Left ventricle myocardium superior (tissue), 1 donor: ENCODE measurements at regions not wholly inside any gene's neighbourhood (a gene's known extent, or its start where the extent isn't known, plus 50 kb on each side); places are given as distances from the start of the nearest gene placed in this dataset.
"Not testable (repeated sequence)": the region's sequence is repeated elsewhere in the genome, so short reads cannot be mapped to it uniquely, and the experiment has no call there.

Experiments
- ATAC-seq: fragments of 200-7000 bp; cut with Tn5 transposase; one replicate; pipeline ENCODE4 v1.9.1; 2020; ENCODE audit warnings: mild to moderate bottlenecking, moderate library complexity
- DNase-seq: peaks from one replicate; pipeline ENCODE4 v3.0.0-alpha.2; 2020
- intact Hi-C: fragments of 100-400 bp; cut with micrococcal nuclease; formaldehyde crosslinking; loops from one replicate; pipeline ENCODE4 v1.11.0; 2022
- donor health status: DM: no; HTN: yes; CAD: no; lungs with severe emphysema.

- DNase-seq (no peak), ATAC-seq (no peak)
- intact Hi-C loops: no loop called here
Observed at GRCh38 chr6:116982401-116982800, 105.4 kb downstream of the RFX6 start.

DNA sequence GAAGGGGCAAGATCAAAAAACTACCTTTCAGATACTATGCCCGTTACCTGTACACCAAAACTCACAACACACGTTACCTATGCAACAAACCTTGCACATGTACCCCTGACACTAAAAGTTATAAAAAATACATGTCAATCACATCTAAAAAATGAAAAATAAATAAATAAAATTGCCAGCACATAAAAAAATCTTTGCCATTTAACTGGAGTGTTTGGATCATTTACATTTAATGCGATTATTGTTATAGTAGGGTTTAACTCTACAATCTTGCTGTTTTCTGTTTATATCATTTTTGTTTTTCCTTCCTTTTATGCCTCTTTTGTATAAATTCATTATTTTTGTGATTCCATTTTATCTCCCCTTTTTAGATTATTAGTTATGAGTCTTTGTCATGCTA, 106.3 kb downstream of the RFX6 start:
- DNase-seq: no peak
- ATAC-seq: no peak
- intact Hi-C loops: no loop called here

DNA sequence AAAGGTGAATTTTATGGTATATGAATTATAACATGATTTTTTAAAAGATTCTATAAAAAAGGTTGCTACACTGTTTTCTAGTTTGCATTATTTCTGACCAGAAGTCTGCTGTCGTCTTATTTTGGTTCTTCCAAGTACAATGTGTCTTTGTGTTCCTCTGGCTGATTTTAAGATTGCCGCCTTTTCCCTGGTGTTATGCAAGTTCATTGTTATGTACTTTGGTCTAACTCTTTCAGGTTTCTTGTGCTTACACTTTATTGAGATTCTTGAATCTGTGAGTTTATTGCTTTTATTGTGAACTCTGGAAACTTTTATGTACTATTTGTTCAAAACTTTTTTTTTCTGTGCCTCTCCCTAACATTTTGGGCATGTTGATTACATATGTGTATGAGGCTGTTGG, 109.8 kb downstream of the RFX6 start:
- DNase-seq (no peak), ATAC-seq (no peak)
- intact Hi-C loops: no loop called here

DNA sequence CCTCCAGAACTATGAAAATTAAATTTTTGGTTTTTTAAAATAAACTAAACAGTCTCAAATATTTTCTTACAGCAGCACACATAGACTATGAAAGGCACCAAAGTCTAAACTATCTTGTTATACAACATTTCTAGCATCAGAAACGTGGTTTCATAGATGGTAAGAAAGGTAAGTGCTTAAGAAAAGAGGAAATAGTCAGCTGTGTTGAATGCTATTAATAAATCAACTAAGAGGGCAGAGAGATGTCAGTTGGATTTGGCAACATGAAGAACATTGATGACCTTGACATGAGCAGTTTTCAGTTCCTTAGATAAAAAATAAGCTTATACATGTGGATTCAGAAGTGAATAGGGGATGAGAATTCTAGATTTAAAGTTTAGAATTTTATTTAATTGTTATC, 113.6 kb downstream of the RFX6 start:
- DNase-seq (no peak), ATAC-seq (no peak)
- intact Hi-C loops: no loop called here

- intact Hi-C loops: no loop called here
- DNase-seq (no peak), ATAC-seq (no peak)
Observed at GRCh38 chr6:116992546-116992945, 115.5 kb downstream of the RFX6 start.

DNA sequence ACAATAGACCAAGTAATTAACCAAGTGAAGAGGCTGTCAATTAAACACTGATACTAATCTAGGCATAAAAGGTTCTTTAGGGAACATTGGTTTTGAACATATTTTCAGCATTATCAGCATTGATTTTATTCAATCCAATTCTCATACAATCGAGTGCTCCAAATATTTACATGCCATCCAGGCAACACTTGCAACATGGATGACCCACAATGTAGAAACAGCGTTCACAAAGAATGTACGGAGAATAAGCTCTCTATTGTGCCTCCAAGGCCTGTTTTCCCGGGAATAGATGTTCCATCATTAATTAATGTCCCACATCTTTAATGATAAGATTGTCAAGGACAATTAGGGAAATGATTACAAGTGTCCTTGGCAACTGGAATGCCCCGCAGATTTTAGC, 117.4 kb downstream of the RFX6 start:
- no peak for ATAC-seq
- intact Hi-C loops: no loop called here
- no peak for DNase-seq

DNA sequence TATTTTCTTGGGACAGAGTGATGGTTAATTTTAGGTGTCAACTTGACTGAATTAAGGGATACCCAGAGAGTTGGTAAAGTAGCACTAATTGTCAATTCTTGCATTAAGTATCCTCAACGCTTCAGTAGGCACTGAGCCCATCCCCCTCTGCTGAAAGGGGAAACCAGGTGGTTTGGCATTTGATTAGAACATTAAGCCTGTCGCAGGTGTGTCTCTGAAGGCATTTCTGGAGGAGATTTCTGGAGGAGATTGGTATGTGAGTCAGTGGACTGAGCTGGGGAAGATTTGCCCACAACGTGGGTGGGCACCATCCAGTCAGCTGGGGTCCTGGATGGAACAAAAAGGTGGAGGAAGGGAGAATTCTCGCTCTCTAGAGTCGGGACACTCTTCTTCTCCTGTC, 119.8 kb downstream of the RFX6 start:
- no peak for ATAC-seq
- intact Hi-C loops: no loop called here
- DNase-seq: no peak

DNA sequence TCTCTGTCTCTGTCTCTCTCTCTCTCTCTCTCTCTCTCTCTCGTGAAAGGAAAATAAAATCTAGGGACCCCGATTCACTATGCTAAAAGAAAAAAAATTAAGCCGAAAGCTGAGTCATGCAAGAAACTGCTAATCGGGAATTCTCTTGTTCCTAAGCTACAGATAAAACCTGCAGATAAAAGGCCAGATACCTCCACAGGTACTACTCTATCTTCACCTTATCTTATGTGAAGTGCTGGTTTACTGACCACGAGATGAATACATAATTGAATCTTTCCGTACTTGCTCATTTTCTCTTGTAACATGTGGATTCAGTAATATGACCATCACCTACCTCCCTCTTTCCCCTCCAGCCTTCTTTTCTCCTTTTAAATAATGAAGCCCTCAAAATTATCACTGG, 120.5 kb downstream of the RFX6 start:
- DNase-seq (no peak), ATAC-seq (no peak)
- intact Hi-C loops: no loop called here

DNA sequence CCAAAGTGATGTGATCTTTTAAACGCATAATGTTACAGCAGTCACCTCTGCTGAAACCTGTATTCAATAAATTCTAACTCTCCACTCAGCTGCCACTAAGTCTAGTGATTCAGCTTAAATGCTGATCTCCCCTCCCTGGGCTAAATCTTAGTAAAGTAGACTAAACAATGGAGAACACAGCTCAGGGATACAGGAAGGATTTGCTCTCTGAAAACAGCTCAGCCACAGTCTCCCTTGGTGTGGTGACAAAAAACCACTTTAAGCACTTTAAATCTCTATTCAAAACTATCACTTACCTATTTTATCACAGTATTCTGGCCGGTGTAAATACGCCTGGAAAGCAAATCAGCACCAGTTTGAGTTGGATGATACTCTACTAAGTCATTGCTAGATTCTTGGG, 130.6 kb downstream of the RFX6 start:
- ATAC-seq (no peak), DNase-seq (no peak)
- intact Hi-C loops: no loop called here

GRCh38 chr6:117008618-117009017, 131.6 kb downstream of the RFX6 start:
- intact Hi-C loops: no loop called here
- DNase-seq (no peak), ATAC-seq (no peak)

DNA sequence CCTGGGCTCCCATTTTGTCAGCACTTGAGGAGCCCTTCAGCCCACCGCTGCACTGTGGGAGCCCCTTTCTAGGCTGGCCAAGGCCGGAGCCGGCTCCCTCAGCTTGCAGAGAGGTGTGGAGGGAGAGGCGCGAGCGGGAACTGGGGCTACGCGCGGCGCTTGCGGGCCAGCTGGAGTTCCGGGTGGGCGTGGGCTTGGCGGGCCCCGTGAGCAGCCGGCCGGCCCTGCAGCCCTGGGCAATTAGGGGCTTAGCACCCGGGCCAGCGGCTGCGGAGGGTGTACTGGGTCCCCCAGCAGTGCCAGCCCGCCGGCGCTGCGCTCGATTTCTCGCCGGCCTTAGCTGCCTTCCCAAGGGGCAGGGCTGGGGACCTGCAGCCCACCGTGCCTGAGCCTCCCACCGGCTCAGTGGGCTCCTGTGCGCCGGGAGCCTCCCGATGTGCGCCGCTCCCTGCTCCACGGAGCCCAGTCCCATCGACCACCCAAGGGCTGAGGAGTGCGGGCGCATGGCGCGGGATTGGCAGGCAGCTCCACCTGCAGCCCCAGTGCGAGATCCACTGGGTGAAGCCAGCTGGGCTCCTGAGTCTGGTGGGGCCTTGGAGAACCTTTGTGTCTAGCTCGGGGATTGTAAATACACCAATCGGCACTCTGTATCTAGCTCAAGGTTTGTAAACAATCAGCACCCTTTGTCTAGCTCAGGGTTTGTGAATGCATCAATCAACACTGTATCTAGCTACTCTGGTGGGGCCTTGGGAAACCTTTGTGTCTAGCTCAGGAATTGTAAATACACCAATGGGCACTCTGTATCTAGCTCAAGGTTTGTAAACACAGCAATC, 137.8 kb downstream of the RFX6 start:
- DNase-seq: peak; percentile 14
- ATAC-seq, intact Hi-C loops: not testable (repeated sequence)

GRCh38 chr6:117015474-117015804, 138.4 kb downstream of the RFX6 start:
- ATAC-seq: not testable (repeated sequence)

GRCh38 chr6:117018771-117019170, 141.7 kb downstream of the RFX6 start:
- no peak for ATAC-seq
- intact Hi-C loops: no loop called here
- DNase-seq: no peak

More at GRCh38 chr6:117015474-117015804, 138.4 kb downstream of the RFX6 start:
- intact Hi-C loops, DNase-seq: not testable (repeated sequence)

GRCh38 chr6:117022774-117023173, 145.7 kb downstream of the RFX6 start:
- DNase-seq (no peak), ATAC-seq (no peak)
- intact Hi-C loops: no loop called here

DNA sequence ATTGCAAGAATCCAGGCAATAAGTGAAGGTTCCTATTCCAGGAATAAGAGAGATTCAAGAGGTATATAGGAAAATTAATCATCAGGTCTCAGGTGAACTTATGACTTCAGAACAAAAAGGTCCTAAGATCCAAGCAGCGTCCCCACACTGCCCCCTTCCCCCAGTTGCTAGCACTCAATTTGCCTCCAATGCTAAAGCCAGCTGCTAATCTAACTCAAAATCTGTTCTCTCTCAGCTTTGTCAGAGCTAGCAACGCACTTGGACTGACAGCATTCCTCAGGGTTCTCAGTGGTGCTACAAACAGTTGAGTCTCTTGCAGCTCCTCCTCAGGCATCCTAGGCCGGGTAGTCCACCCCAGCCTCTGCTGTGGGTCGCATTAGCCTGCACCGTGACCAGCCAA, 148.3 kb downstream of the RFX6 start:
- intact Hi-C loops: no loop called here
- no peak for ATAC-seq
- no peak for DNase-seq

DNA sequence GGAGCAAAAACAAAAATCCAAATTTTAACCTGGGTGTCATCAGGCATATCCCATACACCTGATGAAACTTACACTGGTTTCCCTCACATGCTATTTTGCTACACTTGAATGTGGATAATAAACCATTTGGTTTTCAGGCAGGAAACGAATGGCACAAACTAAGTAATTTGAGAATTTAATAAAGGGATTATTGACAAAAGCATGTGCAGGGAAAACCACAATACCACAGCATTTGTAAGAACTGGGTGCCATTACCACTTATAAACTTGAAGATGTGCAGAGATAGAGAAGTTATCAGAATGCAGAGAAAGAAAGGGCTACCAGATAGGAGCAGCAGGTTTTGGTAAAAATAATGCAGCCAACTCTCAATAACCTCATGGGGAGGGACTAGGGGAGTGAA, 151.2 kb downstream of the RFX6 start:
- ATAC-seq (no peak), DNase-seq (no peak)
- intact Hi-C loops: no loop called here

- DNase-seq (no peak), ATAC-seq (no peak)
- intact Hi-C loops: no loop called here
Observed at GRCh38 chr6:117034547-117034946, 157.5 kb downstream of the RFX6 start.

GRCh38 chr6:117034971-117035370, 157.9 kb downstream of the RFX6 start:
- intact Hi-C loops: no loop called here
- no peak for DNase-seq
- no peak for ATAC-seq

DNA sequence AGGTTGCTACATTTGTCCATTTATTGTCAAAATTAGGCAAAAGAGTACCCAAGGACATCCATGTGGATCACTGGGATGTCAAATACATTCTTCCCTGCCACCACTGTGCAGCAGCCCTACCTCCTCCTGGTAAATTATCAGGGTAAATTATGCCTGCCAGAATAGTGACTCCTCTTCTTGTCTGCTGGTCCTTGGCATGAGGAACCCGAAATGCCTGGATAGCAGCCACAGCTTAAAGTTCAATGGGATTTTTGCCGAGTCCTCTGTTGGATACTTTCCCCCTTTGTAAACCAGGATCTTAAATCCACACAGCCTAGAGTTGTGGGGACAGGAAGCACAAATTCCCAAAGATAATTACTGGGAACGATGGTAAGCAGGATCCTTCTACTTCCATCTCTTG, 173.3 kb downstream of the RFX6 start:
- DNase-seq (no peak), ATAC-seq (no peak)
- intact Hi-C loops: no loop called here

- intact Hi-C loops: loop anchor here (10.0 kb wide), 1 partner anchor 123 kb away; no protein-coding TSS in a partner anchor
- ATAC-seq (peak; percentile 76), DNase-seq (peak; percentile 68)
Observed at GRCh38 chr6:117072134-117072533, 193.2 kb upstream of the VGLL2 start.

DNA sequence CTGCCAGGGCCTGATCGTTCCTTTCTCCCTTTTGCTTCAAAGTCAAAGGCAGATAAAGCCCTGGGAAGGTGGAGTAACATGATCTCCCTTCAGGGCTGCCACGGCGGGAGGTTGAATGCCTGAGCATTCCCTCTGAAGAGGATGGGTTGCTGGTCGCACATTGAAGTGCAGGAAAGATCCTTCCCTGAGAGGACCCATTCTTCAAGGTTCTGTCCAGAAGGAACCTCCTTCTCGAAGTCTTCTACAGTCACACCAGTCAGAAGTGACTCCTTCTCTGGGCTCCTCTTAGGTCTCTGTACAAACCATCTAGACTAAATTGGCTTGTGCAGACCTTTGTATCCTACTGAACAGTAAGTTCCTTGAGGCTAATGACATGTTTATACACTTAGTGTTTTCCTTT, 192.6 kb upstream of the VGLL2 start:
- DNase-seq (no peak), ATAC-seq (no peak)
- intact Hi-C loops: loop anchor here (10.0 kb wide), 1 partner anchor 122 kb away; no protein-coding TSS in a partner anchor
